ENCODE measurements at regions not wholly inside any gene's neighbourhood (a gene's known extent, or its start where the extent isn't known, plus 50 kb on each side); places are given as distances from the start of the nearest gene placed in this dataset.
"Not testable (repeated sequence)": the region's sequence is repeated elsewhere in the genome, so short reads cannot be mapped to it uniquely, and the experiment has no call there.

- not testable (repeated sequence) for TF ChIP-seq POLR2A (IDR thresholded peaks at IDR 0.05; ENCODE audit: low read length); CTCF (IDR thresholded peaks at IDR 0.05); EP300 (IDR thresholded peaks at IDR 0.05); MAFK (IDR thresholded peaks at IDR 0.05; ENCODE audit: partially characterized antibody); RAD21 (conservative IDR thresholded peaks at IDR 0.05 in 1 of 2, IDR thresholded peaks at IDR 0.05 in 1 of 2); CHD2 (IDR thresholded peaks at IDR 0.05; ENCODE audit: low read length, partially characterized antibody); JUN (IDR thresholded peaks at IDR 0.05); BCL3 (IDR thresholded peaks at IDR 0.05); ZC3H11A (IDR thresholded peaks at IDR 0.05); KDM5A (IDR thresholded peaks at IDR 0.05); POLR2AphosphoS2 (conservative IDR thresholded peaks at IDR 0.05; ENCODE audit: low read length); ELK1 (IDR thresholded peaks at IDR 0.05; ENCODE audit: low read depth, low read length); FOXS1 (CRISPR knock-in tag; IDR thresholded peaks at IDR 0.05)
These were observed 2888.0 kb upstream of the TEKT4 start for GRCh38 chr2:91983257-91983656.
